HG02981 (cell line): ENCODE measurements at regions not wholly inside any gene's neighbourhood (a gene's known extent, or its start where the extent isn't known, plus 50 kb on each side); places are given as distances from the start of the nearest gene placed in this dataset.

Source experiments
- ATAC-seq: cut with Tn5 transposase; IDR thresholded peaks from one replicate; pipeline ENCODE4 v1.9.1; 2021; ENCODE audit warnings: mild to moderate bottlenecking, moderate library complexity; ENCODE audit not compliant: unreplicated experiment

DNA sequence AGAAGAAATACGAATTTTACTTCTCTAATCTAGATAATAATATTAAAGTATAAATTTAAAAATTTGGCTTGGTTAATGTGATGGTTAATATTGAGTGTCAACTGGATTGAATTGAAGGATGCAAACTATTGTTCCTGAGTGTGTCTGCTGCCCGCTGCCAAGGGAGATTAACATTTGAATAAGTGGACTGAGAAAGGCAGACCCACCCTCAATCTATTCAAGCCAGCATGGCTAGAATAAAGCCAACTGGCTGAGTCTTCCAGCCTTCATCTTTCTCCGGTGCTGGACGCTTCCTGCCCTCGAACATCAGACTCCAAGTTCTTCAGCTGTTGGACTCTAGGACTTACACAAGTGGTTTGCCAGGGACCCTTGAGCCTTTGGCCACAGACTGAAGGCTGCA lies 152.7 kb downstream of the TBXT start:
- no peak for ATAC-seq

DNA sequence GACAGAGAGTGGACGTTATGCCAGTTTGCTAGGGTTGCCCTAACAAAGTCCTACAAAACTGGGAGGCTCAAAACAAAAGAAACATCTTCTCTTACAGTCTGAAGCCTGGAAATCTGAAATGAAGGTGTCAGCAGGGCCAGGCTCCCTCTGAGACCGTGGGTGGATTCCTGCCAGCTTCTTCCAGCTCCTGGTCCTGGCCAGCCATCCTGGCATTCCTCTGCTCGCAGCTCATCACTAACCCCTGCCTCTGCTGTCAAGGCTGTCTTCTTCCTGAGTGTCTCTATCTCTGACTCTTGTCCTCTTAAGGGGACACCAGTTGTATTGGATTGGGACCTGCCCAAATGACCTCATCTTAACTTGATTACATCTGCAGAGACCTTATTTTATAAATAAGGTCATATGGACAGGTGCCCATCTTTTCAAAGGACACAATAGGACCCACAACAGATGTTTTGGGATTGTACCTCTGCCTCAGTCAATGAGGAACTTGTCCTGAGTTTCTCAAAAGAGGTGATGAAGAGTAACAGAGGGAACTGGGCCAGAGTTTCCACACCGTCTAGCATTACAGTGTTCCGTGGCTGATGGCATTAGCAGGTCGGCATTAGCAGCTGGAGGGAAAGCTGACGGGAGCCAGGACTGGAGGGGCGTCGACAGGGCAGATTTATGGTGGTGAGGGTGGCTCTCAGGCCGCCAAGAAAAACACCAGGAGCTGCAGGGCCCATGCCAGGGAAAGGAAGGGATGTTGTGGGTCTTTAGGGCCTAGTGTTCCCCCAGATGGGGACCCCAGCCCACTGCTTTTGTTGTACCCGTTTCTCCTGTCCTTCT lies 157.3 kb downstream of the TBXT start:
- ATAC-seq, result no peak

DNA sequence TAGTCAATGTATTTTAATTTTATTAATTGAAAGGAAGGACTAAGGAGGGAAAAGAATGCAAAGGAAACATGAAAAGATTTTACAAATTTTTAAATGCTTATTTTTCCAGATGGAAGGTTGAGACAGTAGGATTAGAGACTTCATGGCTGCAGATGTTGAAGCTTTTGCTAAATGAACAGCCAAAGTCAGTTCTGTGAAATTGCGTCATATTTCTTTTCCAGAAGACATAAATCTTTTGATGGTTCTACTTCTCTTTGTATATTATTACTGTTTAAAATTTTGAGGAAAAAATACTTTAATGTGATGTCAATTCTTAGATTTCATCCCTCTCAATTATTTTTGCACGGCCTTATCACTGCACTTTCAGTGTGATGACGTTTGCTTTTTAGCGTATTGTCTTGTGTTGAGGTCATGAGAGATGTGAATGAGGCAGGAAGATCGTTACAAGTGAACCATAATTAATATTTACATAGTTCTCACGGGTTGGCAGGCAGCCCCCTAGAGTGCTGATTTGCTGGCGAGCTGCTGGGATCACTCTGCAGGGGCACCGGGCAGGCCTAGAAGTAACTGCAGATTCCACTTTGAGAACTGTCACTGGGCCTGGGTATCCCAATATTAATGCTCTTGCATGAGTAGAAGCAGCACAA lies 158.1 kb downstream of the TBXT start:
- ATAC-seq, result no peak

DNA sequence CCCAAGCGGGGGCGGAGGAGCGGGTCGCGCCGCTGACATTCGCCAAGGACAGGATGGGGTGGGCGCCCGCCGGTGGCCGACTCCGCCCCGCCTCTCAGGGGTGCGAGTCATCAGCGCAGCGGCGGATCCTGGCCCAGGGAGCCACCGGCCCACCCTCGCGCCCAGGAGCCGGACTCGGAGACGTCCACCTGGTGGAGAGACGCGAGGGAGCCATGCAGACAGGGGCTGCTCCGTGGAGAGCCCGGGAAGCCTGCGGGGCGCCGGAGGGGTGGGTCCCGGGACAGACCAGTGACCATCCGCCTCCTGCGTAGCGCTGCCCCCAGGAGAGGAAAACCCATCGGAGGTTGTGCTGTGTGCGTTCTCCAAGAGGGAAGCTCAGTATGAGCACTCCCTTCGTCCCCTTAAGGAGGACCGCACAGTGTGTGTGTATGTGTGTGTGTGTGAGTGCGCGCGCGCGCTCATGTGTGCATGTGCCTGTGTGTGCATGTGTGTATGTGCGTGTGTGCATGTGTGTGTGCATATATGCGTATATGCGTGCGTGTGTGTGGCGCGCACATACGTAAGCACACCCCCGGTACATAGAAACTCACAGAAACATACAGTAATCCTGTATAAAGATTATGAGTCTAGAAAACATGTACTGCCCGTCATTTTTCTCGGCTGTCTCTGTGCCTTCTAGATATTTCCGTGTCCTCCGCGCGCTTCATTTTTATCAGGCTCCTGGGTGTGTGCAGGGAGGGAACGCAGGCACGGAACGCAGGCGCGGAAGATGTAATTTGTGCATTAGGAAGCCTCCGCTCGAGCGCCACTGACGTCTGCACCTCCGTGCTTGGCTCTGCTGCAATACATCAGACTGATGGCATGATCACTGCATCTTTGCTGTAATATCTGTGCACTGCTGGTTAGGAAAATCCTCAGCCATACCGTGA lies 158.9 kb downstream of the TBXT start:
- no peak for ATAC-seq

DNA sequence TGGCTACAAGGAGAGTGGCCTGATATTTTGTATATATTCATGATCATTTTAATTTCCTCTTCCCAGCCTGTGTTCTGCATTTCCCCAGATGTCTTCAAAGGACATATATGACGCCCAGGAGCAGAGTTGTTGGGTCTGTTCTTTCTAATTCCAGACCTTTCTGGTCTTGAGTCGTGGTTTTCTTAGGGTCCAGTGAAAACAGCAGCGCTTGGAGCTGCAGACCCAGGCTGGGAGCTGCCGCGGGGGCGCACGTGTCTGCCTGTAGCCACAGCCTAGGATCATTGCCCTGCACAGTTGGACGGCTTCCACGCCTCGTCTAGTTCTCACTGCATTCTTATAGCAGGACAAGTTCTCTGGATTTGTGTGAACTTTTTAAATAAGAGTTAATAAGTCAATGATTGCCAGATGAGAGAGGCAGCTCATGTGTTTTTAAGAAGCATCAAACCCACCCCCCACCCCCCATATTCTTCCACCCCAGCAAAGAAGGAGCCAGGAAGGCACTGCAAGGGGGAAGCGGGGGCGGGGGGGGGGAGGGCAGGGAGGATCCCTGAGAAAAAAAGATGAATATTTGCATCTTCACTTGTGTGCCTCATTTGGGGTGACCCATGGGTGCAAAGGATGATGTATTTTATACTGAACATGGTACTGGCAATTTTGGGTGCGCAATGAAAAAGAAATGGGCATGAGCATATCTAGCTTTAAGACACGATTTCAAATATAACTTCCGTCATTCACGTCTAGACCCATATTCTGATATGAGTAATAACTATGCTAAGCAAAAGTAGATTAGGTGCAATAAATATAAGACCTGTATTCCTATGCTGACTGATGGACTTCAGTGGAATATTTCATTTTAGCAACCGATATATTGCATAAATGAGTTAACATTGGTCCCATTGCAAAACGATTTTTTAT lies 160.0 kb downstream of the TBXT start:
- ATAC-seq, result no peak

DNA sequence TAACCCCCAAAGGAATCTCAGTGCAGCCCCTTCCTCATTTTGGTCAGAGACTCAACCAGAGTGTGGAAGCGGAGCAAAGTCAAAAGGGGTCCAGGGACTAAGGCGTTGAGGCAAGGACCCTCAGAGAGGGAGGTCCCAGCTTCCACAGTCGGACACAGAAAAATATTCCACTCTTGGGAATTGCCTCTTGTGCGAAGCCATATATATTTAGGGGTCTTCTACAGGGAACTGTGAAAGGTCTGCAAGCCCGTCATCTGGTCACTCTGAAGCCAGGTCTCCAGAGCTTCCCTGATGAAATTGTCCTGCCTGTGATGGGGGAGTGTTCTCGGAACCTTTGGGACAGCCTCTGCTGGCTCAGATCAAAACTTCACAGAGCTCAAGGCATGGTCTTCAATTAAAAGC lies 160.8 kb downstream of the TBXT start:
- ATAC-seq, result no peak

DNA sequence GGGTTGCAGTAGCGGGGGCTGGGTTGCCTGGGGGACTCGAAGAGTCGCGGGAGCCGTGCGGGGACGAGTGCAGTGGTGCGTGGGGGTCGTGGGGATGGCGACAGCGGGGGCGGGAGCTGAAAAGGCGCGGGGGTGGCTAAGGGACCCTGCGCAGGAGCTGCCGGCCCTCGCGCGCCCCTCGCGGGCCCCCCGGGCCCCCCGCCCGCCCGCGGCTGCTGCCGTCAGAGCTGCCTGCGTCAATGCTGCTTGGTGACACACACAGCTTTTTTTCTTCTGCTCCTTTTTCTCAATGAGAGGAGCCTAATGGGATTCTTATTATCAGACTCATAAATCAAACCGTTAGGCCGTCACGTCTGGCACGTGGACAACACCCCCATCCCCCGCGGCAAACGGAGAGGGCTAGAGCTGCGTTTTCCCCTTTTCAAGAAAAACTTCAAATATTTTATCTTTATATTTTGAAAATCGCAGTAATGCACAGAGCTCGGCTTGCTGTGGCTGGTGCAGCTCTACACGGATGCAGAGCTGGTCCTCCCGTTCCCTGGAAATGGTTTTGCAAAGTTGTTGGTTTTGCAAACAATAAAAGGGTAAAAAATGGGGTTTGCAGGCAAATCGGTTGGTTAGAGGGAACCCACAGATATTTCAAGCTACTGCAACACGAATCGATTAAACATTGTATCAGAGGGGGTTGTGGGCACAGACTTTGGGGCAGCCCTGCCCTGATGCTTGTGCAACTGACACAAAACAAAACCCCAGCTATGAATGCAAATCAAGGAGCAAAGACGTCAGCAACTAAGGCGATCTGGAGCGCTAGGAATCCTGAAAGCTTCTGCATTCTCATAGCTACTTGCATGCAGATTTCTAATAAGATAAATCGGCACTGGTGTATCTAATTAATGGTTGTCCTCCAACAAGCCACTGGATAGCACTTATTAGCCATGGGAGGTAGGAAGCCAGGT lies 161.4 kb downstream of the TBXT start:
- no peak for ATAC-seq

DNA sequence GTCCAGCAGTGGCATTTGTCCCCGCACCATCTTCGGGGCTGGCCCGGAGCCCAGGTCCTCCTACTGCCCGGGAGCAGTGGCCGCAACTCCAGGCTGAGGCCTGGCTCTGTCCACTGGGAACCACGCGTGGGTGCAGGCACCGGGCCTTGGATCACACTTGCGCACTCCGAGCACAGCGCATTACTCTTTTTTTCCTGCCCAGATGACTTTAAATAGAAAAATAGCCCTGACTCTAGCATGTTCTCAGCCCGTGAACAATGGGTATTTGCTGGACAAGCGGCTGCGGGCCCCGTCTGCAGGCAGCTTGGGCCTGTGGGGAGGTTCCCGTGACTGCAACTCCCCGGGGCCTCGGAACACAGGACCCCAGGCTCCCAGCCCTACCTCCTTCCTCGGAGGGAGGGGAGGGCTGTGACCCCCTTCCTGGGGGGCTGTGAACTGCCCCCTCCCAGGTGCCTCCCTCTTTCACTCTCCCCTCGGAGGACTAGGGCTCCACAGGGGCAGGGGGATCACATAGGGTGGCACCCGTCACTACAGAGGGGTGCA lies 162.2 kb downstream of the TBXT start:
- ATAC-seq, result no peak

DNA sequence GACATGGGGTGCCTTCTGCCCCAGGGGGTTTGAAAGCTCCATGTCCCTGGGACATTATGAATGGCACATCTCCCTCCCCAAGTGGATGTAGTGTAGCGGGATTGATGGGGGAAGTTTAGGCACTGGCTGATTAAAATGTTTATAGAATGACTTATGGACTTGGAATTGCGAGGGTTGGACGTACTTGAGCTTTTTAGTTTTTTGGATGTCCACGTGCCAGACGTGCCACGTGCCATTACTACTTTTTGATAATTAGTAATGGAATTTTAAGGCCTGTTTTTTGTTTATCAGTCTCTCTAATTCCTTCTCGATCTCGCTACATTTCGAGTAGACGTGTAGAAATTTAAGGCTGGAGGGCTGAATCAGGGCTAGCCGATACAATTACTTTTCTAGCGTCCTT lies 162.8 kb downstream of the TBXT start:
- ATAC-seq, result no peak

DNA sequence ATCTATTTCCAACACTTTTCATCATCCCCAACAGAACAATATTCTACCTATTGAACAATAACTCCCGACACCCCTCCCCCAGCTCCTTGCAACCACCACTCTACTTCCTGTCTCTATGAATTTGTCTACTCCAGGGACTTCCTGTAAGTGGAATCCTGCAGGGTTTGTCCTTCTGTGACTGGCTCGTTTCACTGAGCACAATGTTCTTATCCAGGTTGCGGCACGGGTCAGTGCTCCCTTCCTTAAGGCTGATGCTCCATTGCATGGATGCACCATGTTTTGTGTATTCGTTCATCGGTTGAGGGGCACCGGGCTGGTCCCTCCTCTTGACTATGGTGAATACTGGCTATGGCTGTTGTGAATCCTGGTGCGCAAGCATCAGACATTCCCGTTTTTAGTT lies 163.2 kb downstream of the TBXT start:
- no peak for ATAC-seq

DNA sequence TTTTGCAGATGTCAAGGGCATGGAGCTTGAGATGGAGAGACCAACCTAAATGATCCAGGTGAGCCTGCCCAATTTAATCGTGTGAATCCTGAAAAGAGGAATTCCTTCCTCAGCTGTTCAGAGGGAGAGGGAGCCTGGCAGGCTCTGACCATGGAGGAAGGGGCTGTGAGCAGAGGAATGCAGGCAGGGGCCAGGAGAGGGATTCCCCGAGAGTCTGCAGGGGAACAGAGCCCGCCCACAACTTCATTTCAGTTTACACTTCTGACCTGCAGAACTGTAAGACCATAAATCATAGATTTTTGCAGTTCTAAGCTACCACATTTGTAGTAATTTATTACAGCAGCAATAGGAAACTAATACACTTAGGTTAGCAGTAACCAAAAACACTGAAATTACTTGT lies 164.1 kb downstream of the TBXT start:
- no peak for ATAC-seq

DNA sequence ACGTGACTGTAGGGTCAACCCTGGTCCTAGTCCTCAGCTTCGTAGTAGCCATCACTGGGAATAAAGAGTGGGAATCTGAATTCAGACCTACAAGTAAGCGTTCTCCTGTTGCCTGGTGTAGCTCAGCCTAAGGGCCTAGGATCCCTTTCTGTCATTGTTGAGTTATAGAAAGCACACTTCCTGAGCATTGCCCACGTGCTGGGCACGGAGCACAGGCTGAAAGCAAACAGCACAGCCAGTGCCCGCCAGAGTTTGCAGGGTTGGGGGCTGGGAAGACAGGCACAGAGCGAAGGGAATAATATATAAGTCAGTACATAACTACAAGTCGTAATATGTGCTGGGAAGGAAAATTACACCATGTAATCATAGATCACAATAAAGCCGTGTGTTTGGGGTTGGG lies 166.3 kb downstream of the TBXT start:
- ATAC-seq, result no peak

DNA sequence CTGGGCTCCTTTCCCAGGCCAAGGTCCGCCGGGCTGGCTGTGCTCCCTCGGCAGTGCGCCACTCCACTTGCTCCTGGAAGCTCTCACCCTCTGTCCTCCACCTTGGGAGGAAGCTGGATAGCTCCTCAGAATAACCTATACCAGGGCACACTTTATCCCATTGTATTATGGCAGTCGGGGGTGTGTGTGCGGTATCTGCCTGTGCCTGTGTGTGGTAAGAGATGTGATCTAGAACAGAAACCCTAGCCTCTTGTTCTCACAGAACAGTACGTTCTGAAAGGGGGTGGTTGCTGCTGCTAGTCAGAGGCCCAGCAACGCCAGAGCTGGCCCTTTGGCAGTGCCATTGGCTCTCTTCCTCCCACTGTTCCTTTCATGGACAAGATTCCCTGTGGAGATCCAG lies 168.4 kb downstream of the TBXT start:
- ATAC-seq, result no peak

DNA sequence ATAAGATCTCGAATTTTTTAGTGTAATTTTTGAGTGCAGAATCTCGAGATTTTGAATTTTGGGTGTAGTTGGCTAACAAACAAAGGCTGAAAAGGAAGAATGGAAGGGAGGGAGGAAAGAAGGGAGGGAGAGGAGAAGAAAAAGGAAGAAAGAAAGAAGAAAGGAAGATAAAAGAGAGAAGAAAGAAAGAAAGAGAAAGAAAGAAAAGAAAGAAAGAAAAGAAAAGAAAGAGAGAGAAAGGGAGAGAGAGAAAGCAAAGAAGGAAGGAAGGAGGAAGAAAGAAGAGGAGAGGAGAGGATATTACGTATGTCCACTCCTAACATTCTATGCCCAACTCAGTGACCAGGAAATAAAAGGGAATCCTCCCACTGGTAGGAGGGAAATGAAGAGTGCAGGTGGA lies 169.6 kb downstream of the TBXT start:
- ATAC-seq, result no peak

DNA sequence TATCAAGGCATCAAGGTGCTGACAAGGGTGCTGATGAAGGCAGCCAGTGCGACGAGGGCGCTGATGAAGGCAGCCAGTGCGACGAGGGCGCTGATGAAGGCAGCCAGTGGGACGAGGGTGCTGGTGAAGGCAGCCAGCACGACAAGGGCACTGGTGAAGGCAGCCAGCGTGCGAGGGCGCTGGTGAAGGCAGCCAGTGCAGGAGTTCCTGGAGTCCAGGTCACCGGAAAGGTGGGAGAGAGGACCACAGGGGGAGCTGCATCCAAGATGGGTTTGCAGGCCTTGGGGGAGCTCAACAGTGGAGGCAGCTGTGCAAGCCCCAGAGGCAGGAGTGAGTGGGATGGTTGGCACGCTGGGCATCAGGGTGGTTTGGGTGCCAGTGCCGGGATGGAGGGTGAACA lies 176.3 kb downstream of the TBXT start:
- ATAC-seq, result no peak

DNA sequence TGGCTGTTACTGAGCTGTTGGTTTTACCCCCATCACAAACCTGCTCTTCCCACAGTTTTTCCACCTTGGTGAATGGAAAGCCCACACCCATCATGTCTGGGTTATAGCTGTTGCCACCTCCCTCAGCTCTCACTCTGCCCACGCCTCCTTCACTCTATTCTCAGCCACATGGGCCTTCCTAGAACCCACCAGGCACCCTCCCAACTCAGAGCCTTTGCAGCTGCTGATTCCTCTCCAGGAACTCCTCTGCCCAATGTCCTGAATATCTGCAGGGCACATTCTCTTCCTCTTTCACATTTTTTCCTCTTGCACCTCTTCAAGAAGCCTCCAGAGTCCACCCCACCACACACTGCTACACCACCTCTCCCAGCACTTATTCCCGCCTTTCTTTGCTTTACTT lies 177.4 kb downstream of the TBXT start:
- no peak for ATAC-seq

DNA sequence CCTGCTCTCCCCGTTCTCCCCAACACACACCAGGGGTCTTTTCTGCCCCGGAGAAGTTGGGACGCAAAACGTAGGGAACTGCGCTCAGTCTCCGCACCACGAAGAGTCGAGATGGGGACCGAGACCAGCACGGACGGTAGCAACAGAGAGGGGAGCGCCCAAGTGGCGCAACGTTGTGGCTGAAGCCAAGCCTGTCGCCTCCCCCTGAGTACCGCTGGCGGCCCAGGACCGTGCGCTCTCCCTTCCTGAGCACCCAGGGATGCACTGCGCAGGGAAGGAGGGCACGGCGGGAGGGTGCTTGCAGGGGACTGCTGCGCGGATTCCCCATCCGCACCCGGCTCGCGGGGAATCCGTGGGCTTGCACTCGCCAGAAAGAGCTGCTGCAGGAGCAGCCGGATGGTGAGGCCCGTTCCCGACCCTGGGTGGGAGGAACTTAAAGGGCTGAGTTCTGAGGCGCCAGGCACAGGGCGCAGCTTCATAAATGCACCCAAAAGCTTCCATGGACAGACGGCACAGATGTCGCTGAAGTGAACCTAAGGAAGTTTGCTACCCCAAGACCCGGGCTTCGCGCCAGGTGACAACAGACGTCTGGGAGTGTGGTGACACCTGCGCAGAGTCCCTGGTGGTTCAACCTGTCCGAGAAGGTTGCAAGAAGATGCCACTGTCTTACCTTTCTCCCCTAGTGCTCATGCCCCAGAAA lies 178.7 kb downstream of the TBXT start:
- no peak for ATAC-seq

DNA sequence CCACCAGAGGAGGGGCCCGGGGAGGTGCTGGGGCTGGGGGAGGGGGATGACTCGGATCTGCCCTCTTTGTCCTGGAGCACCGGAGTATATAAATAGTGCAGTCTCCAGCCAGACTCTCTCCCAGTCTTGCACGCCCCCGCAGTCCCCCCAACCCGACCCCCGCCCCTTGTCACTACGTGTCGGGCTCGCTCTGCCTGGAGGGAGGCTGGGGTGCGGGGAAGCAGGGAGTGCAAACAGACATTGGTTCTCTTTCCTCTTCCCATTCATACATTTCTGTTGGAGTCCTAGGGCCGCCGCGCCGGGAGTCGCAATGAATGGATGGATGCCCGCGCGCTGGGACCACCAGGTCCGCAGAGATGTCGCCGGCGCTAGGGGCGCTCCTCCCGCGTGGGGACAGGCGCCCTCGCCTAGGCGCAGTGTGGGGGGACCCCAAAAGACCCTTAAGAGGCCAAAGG lies 179.3 kb downstream of the TBXT start:
- no peak for ATAC-seq
